ENCODE measurements at regions not wholly inside any gene's neighbourhood (a gene's known extent, or its start where the extent isn't known, plus 50 kb on each side); places are given as distances from the start of the nearest gene placed in this dataset.

- no peak for DNase-seq
Observed at GRCh38 chr10:63749915-63750314, 228.7 kb downstream of the REEP3 start.

- DNase-seq, result no peak
Observed at GRCh38 chr10:63751836-63752235, 230.6 kb downstream of the REEP3 start.

- DNase-seq, result no peak
Observed at GRCh38 chr10:63752318-63752717, 231.1 kb downstream of the REEP3 start.

- no peak for DNase-seq
Observed at GRCh38 chr10:63753808-63754207, 232.6 kb downstream of the REEP3 start.

- DNase-seq, result no peak
Observed at GRCh38 chr10:63755441-63755840, 234.2 kb downstream of the REEP3 start.

GRCh38 chr10:63757067-63757466, 235.9 kb downstream of the REEP3 start:
- DNase-seq, result no peak

- peak; percentile 79 for DNase-seq
Observed at GRCh38 chr10:63758080-63758479, 236.9 kb downstream of the REEP3 start.

- no peak for DNase-seq
Observed at GRCh38 chr10:63759335-63759734, 238.1 kb downstream of the REEP3 start.

- no peak for DNase-seq
Observed at GRCh38 chr10:63760034-63760707, 239.0 kb downstream of the REEP3 start.

GRCh38 chr10:63760708-63761047, 239.5 kb downstream of the REEP3 start:
- no peak for DNase-seq

GRCh38 chr10:63761243-63761642, 240.0 kb downstream of the REEP3 start:
- no peak for DNase-seq

- DNase-seq, result peak; percentile 22
Observed at GRCh38 chr10:63763744-63764143, 242.5 kb downstream of the REEP3 start.

- DNase-seq, result no peak
Observed at GRCh38 chr10:63765126-63765525, 243.9 kb downstream of the REEP3 start.

- no peak for DNase-seq
Observed at GRCh38 chr10:63766745-63767137, 245.5 kb downstream of the REEP3 start.

- DNase-seq, result no peak
Observed at GRCh38 chr10:63767138-63767801, 246.1 kb downstream of the REEP3 start.

- DNase-seq, result no peak
Observed at GRCh38 chr10:63769367-63769766, 248.2 kb downstream of the REEP3 start.

GRCh38 chr10:63770523-63770922, 249.3 kb downstream of the REEP3 start:
- DNase-seq, result no peak

GRCh38 chr10:63772491-63772890, 251.3 kb downstream of the REEP3 start:
- DNase-seq, result no peak

- DNase-seq, result no peak
Observed at GRCh38 chr10:63773106-63773505, 251.9 kb downstream of the REEP3 start.

GRCh38 chr10:63773962-63774361, 252.8 kb downstream of the REEP3 start:
- DNase-seq, result no peak

GRCh38 chr10:63780101-63780500, 258.9 kb downstream of the REEP3 start:
- no peak for DNase-seq

GRCh38 chr10:63781226-63781625, 260.0 kb downstream of the REEP3 start:
- no peak for DNase-seq

GRCh38 chr10:63783882-63784281, 262.7 kb downstream of the REEP3 start:
- no peak for DNase-seq

GRCh38 chr10:63788152-63788821, 267.1 kb downstream of the REEP3 start:
- no peak for DNase-seq

All from NCI-H226 (cell line).